ENCODE measurements at regions not wholly inside any gene's neighbourhood (a gene's known extent, or its start where the extent isn't known, plus 50 kb on each side); places are given as distances from the start of the nearest gene placed in this dataset.

DNA sequence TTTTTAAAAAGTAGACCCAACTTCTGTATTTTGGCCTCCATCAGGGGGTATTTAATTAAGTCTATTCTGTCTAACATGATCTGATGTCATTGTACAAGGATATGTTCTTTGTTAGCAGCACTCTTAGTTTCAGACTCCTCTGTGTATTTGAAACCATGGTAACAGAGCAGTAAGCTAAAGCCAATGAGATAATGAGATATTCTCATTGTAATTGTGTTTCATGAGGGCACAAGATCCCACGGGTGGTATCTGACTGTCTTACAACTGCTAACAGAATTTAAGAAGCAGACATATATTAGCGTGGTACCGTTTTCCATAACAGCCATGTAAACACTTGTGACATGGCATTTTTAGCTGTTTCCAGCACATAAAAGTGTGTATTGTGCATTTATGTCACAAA is 251.2 kb upstream of the VEPH1 start:
- H3K79me2 ChIP-seq (ENCODE audit: insufficient read depth, low read length) = no peaks in the 10 kb centered on the region
- RAD21 ChIA-PET (ENCODE audit: low non-redundant PET in 1 of 2, low total read pairs in 2 of 2, uncharacterized antibody in 2 of 2, unreplicated experiment in 2 of 2) = no interaction called here
- no peaks in the 10 kb centered on the region for H3K4me1 ChIP-seq (ENCODE audit: control insufficient read depth in 1 of 2, insufficient read depth in 2 of 2, low read length in 2 of 2)
- CTCF ChIA-PET = no interaction called here
- no peak overlapping the region for H3K9ac ChIP-seq (ENCODE audit: low read length)
- POLR2A ChIA-PET = no interaction called here
- H3K9me3 ChIP-seq (ENCODE audit: control insufficient read depth in 1 of 2, insufficient read depth in 1 of 2, low read depth in 1 of 2, low read length in 2 of 2) = no peaks in the 10 kb centered on the region
- H3K36me3 ChIP-seq (ENCODE audit: control insufficient read depth in 1 of 2, insufficient read depth in 2 of 2, low read length in 2 of 2) = no peaks in the 10 kb centered on the region
- ATAC-seq (no peak), DNase-seq (ENCODE audit: low read depth, low spot score) (no peak)
- intact Hi-C loops (cut with micrococcal nuclease) = loop anchor here (10.0 kb wide), 1 partner anchor 780 kb away; no protein-coding TSS in a partner anchor
- no peak overlapping the region for H2AFZ ChIP-seq (ENCODE audit: low read depth, low read length, poor library complexity, severe bottlenecking)
- no peak overlapping the region for H3K4me3 ChIP-seq (replicated peaks in 1 of 2; ENCODE audit: low read depth in 1 of 2, low read length in 2 of 2)
- no TSS peak for BruUV-seq (replicated peaks)
- H3K4me2 ChIP-seq (ENCODE audit: low read length) = no peak overlapping the region
- TF ChIP-seq YY1 (IDR thresholded peaks at IDR 0.05; ENCODE audit: extremely low read depth, insufficient replicate concordance, low read depth, low read length) (no peak), RAD21 (IDR thresholded peaks at IDR 0.05; ENCODE audit: low read depth) (no peak), SRF (IDR thresholded peaks at IDR 0.05; ENCODE audit: low read depth) (no peak), CEBPB (IDR thresholded peaks at IDR 0.05; ENCODE audit: low read depth) (no peak)
- TF ChIP-seq, protein P1, sequence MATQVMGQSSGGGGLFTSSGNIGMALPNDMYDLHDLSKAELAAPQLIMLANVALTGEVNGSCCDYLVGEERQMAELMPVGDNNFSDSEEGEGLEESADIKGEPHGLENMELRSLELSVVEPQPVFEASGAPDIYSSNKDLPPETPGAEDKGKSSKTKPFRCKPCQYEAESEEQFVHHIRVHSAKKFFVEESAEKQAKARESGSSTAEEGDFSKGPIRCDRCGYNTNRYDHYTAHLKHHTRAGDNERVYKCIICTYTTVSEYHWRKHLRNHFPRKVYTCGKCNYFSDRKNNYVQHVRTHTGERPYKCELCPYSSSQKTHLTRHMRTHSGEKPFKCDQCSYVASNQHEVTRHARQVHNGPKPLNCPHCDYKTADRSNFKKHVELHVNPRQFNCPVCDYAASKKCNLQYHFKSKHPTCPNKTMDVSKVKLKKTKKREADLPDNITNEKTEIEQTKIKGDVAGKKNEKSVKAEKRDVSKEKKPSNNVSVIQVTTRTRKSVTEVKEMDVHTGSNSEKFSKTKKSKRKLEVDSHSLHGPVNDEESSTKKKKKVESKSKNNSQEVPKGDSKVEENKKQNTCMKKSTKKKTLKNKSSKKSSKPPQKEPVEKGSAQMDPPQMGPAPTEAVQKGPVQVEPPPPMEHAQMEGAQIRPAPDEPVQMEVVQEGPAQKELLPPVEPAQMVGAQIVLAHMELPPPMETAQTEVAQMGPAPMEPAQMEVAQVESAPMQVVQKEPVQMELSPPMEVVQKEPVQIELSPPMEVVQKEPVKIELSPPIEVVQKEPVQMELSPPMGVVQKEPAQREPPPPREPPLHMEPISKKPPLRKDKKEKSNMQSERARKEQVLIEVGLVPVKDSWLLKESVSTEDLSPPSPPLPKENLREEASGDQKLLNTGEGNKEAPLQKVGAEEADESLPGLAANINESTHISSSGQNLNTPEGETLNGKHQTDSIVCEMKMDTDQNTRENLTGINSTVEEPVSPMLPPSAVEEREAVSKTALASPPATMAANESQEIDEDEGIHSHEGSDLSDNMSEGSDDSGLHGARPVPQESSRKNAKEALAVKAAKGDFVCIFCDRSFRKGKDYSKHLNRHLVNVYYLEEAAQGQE (IDR thresholded peaks at IDR 0.05; ENCODE audit: low read depth) = no peak
- no peaks in the 10 kb centered on the region for H4K20me1 ChIP-seq (ENCODE audit: insufficient read depth)
- H3K9me2 ChIP-seq (ENCODE audit: insufficient read depth) = no peaks in the 10 kb centered on the region
- no peak overlapping the region for H3K27ac ChIP-seq (ENCODE audit: low read depth, low read length)
- H3K27me3 ChIP-seq (ENCODE audit: insufficient read depth, low read length) = no peaks in the 10 kb centered on the region

DNA sequence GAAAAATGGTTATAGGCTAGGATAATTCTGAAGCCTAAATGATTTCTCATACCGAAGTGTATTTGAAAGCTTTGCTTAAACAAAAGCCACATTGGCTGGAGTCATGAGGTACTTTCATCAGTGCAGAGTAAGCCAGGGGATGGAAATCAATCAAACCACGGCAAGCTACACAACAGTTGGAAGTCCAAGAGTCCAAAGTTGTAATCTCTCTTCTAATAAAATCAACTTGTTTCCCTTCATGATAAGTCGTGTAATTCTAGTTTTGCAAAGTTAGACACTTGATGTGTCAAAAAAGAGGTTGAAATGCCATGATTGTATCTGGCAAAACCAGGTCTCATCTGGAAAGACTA is 250.5 kb upstream of the VEPH1 start:
- intact Hi-C loops (cut with micrococcal nuclease) = loop anchor here (10.0 kb wide), 1 partner anchor 781 kb away; no protein-coding TSS in a partner anchor
- no peak overlapping the region for H3K9ac ChIP-seq (ENCODE audit: low read length)
- POLR2A ChIA-PET = no interaction called here
- TF ChIP-seq RAD21 (IDR thresholded peaks at IDR 0.05; ENCODE audit: low read depth) (no peak), EGR1 (IDR thresholded peaks at IDR 0.05; ENCODE audit: low read depth) (no peak), POLR2AphosphoS5 (IDR thresholded peaks at IDR 0.05; ENCODE audit: low read depth, low read length) (no peak), ELF1 (IDR thresholded peaks at IDR 0.05; ENCODE audit: borderline replicate concordance, low read depth) (no peak), SP1 (IDR thresholded peaks at IDR 0.05; ENCODE audit: low read depth) (no peak), ZFX (IDR thresholded peaks at IDR 0.05) (no peak), YY1 (IDR thresholded peaks at IDR 0.05; ENCODE audit: extremely low read depth, insufficient replicate concordance, low read depth, low read length) (no peak), CEBPB (IDR thresholded peaks at IDR 0.05; ENCODE audit: low read depth) (no peak), TCF7L2 (IDR thresholded peaks at IDR 0.05; ENCODE audit: borderline replicate concordance, extremely low read depth, insufficient read depth, insufficient read length) (no peak), FOSL1 (IDR thresholded peaks at IDR 0.05; ENCODE audit: low read depth) (no peak), ZNF274 (IDR thresholded peaks at IDR 0.05; ENCODE audit: low read depth, low read length) (no peak), POLR2A (IDR thresholded peaks at IDR 0.05; ENCODE audit: borderline replicate concordance, extremely low read depth, insufficient read depth, insufficient read length) (no peak), EZH2phosphoT487 (IDR thresholded peaks at IDR 0.05; ENCODE audit: borderline replicate concordance) (no peak)
- TF ChIP-seq, protein P2, sequence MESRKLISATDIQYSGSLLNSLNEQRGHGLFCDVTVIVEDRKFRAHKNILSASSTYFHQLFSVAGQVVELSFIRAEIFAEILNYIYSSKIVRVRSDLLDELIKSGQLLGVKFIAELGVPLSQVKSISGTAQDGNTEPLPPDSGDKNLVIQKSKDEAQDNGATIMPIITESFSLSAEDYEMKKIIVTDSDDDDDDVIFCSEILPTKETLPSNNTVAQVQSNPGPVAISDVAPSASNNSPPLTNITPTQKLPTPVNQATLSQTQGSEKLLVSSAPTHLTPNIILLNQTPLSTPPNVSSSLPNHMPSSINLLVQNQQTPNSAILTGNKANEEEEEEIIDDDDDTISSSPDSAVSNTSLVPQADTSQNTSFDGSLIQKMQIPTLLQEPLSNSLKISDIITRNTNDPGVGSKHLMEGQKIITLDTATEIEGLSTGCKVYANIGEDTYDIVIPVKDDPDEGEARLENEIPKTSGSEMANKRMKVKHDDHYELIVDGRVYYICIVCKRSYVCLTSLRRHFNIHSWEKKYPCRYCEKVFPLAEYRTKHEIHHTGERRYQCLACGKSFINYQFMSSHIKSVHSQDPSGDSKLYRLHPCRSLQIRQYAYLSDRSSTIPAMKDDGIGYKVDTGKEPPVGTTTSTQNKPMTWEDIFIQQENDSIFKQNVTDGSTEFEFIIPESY (IDR thresholded peaks at IDR 0.05; ENCODE audit: extremely low read depth, insufficient replicate concordance, low read length) = no peak
- TF ChIP-seq, protein P3, sequence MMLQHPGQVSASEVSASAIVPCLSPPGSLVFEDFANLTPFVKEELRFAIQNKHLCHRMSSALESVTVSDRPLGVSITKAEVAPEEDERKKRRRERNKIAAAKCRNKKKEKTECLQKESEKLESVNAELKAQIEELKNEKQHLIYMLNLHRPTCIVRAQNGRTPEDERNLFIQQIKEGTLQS (IDR thresholded peaks at IDR 0.05) = no peak

More for the DNA sequence above, 250.5 kb upstream of the VEPH1 start:
- Histone ChIP-seq H3K4me1 (ENCODE audit: control insufficient read depth in 1 of 2, insufficient read depth in 2 of 2, low read length in 2 of 2) (no peaks in the 10 kb centered on the region), H4K20me1 (ENCODE audit: insufficient read depth) (no peaks in the 10 kb centered on the region), H3K36me3 (ENCODE audit: control insufficient read depth in 1 of 2, insufficient read depth in 2 of 2, low read length in 2 of 2) (no peaks in the 10 kb centered on the region), H3K9me2 (ENCODE audit: insufficient read depth) (no peaks in the 10 kb centered on the region), H3K4me2 (ENCODE audit: low read length) (no peak overlapping the region), H3K9me3 (ENCODE audit: control insufficient read depth in 1 of 2, insufficient read depth in 1 of 2, low read depth in 1 of 2, low read length in 2 of 2) (no peaks in the 10 kb centered on the region), H3K4me3 (replicated peaks in 1 of 2; ENCODE audit: low read depth in 1 of 2, low read length in 2 of 2) (no peak overlapping the region), H3K27ac (ENCODE audit: low read depth, low read length) (no peak overlapping the region), H2AFZ (ENCODE audit: low read depth, low read length, poor library complexity, severe bottlenecking) (no peak overlapping the region), H3K27me3 (ENCODE audit: insufficient read depth, low read length) (no peaks in the 10 kb centered on the region), H3K79me2 (ENCODE audit: insufficient read depth, low read length) (no peaks in the 10 kb centered on the region)
- ChIA-PET RAD21 (ENCODE audit: low non-redundant PET in 1 of 2, low total read pairs in 2 of 2, uncharacterized antibody in 2 of 2, unreplicated experiment in 2 of 2) (no interaction called here), CTCF (no interaction called here)
- no peak for DNase-seq (ENCODE audit: low read depth, low spot score)
- no peak for ATAC-seq
- BruUV-seq (replicated peaks) = no TSS peak
